ENCODE measurements at regions not wholly inside any gene's neighbourhood (a gene's known extent, or its start where the extent isn't known, plus 50 kb on each side); places are given as distances from the start of the nearest gene placed in this dataset.

DNA sequence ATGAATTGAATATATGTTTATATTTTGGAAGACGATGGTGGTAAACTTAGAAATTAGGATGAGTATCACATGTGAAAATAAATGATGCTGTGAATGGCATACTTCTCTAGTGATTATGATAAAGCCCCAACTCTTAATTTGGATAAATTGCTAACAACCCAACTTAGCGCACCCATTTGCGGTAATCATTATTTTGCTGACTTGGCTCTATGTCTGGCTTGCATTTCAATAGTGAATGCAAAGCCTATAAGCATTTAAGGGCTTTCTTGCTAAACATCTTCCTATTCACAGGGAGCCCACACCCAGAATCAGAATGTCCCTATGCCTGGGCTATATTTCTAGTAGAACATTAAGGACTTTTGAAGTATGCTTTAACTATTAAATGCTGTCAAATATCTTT, 910.7 kb upstream of the FANCL start:
- no peak for TF ChIP-seq STAT3 (IDR thresholded peaks at IDR 0.05; ENCODE audit: low read depth, low read length)
- TF ChIP-seq, protein P1, sequence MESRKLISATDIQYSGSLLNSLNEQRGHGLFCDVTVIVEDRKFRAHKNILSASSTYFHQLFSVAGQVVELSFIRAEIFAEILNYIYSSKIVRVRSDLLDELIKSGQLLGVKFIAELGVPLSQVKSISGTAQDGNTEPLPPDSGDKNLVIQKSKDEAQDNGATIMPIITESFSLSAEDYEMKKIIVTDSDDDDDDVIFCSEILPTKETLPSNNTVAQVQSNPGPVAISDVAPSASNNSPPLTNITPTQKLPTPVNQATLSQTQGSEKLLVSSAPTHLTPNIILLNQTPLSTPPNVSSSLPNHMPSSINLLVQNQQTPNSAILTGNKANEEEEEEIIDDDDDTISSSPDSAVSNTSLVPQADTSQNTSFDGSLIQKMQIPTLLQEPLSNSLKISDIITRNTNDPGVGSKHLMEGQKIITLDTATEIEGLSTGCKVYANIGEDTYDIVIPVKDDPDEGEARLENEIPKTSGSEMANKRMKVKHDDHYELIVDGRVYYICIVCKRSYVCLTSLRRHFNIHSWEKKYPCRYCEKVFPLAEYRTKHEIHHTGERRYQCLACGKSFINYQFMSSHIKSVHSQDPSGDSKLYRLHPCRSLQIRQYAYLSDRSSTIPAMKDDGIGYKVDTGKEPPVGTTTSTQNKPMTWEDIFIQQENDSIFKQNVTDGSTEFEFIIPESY (IDR thresholded peaks at IDR 0.05), result no peak
- no peak for TF ChIP-seq HCFC1 (IDR thresholded peaks at IDR 0.05; ENCODE audit: low read length)
- WGBS (ENCODE audit: insufficient coverage, insufficient replicate concordance, low lambda C conversion rate, missing lambda C conversion rate), result 87% methylated on average over 3 of the region's 3 CpGs
- Histone ChIP-seq H3K36me3 (ENCODE audit: control insufficient read depth in 2 of 2, insufficient read depth in 2 of 2, low read length in 1 of 2) (no peaks in the 10 kb centered on the region), H3K79me2 (ENCODE audit: control insufficient read depth, insufficient read depth, low read length) (no peaks in the 10 kb centered on the region), H3K9me3 (replicated peaks; ENCODE audit: control insufficient read depth, insufficient read depth, low read length) (no peaks in the 10 kb centered on the region), H3K4me3 (no peak overlapping the region), H2AFZ (ENCODE audit: control insufficient read depth, low read depth, low read length) (no peak overlapping the region), H3K9ac (ENCODE audit: control insufficient read depth, insufficient read depth, low read length) (no peak overlapping the region), H4K20me1 (ENCODE audit: control insufficient read depth, insufficient read depth) (no peaks in the 10 kb centered on the region), H3K4me1 (ENCODE audit: control insufficient read depth, insufficient read depth, low read length) (no peaks in the 10 kb centered on the region), H3K27ac (ENCODE audit: control insufficient read depth, insufficient read depth) (no peak overlapping the region), H3K4me2 (ENCODE audit: control insufficient read depth, insufficient read depth) (no peak overlapping the region), H3K27me3 (replicated peaks in 1 of 2; ENCODE audit: control insufficient read depth in 2 of 2, insufficient read depth in 2 of 2, low read length in 1 of 2) (no peaks in the 10 kb centered on the region)
- POLR2A ChIA-PET, result no interaction called here
- RAD21 ChIA-PET (ENCODE audit: unreplicated experiment), result interaction anchor here (0.8 kb wide), 1 partner anchor 31 kb away, joined by 3 read pairs; no protein-coding TSS in a partner anchor
- in situ Hi-C loops (cut with MboI) (no loop called here), intact Hi-C loops (cut with micrococcal nuclease; ENCODE audit: unreplicated experiment) (no loop called here)
- DNase-seq (ENCODE audit: low read depth, low spot score) (no peak), FAIRE-seq (no peak), ATAC-seq (no peak)
- CTCF ChIA-PET, result interaction anchor here (0.9 to 1.3 kb wide), 2 partner anchors 14 to 126 kb away, joined by 3 to 4 read pairs; no protein-coding TSS in a partner anchor
- SMC1A ChIA-PET (ENCODE audit: uncharacterized antibody, unreplicated experiment), result interaction anchor here (2.6 kb wide), 1 partner anchor 9 kb away, joined by 8 read pairs; no protein-coding TSS in a partner anchor
- no TSS peak for BruUV-seq (replicated peaks)

DNA sequence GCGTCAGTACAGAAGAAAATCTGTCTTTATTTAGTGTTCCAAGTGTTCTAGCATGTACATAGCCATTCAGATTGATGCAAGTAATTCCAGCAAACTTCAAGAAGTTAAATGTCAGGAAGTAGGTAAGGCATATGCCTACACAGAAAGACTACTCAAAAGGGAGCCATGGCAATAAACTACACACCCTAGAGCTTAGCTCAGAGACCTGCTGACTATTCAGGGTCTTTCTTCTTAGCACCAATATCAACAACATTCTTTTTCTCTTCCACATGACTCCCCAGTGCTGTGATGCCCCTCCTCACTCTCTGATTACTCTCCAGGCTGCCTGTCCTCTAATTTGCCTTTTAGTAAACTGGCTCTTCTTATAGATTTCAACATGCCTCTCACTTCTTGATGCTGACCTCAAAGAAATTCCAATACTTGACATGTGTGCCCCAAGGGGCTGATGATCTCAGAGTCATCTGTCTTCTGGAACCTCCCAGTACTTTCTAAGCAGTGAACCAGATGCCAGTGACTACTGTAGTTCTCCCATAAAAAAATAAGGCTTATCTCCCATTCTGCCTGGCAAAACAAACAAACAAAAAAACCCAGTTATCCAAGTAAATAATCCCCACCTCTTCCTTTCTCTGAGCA, 909.2 kb upstream of the FANCL start:
- BruUV-seq (replicated peaks), result no TSS peak
- ATAC-seq (no peak), FAIRE-seq (no peak), DNase-seq (ENCODE audit: low read depth, low spot score) (no peak)
- Histone ChIP-seq H3K27ac (ENCODE audit: control insufficient read depth, insufficient read depth) (no peak overlapping the region), H3K36me3 (ENCODE audit: control insufficient read depth in 2 of 2, insufficient read depth in 2 of 2, low read length in 1 of 2) (no peaks in the 10 kb centered on the region), H2AFZ (ENCODE audit: control insufficient read depth, low read depth, low read length) (no peak overlapping the region), H4K20me1 (ENCODE audit: control insufficient read depth, insufficient read depth) (no peaks in the 10 kb centered on the region), H3K4me3 (no peak overlapping the region), H3K4me2 (ENCODE audit: control insufficient read depth, insufficient read depth) (no peak overlapping the region), H3K9me3 (replicated peaks; ENCODE audit: control insufficient read depth, insufficient read depth, low read length) (no peaks in the 10 kb centered on the region), H3K79me2 (ENCODE audit: control insufficient read depth, insufficient read depth, low read length) (no peaks in the 10 kb centered on the region), H3K27me3 (replicated peaks in 1 of 2; ENCODE audit: control insufficient read depth in 2 of 2, insufficient read depth in 2 of 2, low read length in 1 of 2) (no peaks in the 10 kb centered on the region), H3K9ac (ENCODE audit: control insufficient read depth, insufficient read depth, low read length) (no peak overlapping the region), H3K4me1 (ENCODE audit: control insufficient read depth, insufficient read depth, low read length) (no peaks in the 10 kb centered on the region)
- 0% methylated on average over 1 of the region's 1 CpG for WGBS (ENCODE audit: insufficient coverage, insufficient replicate concordance, low lambda C conversion rate, missing lambda C conversion rate)
- POLR2A ChIA-PET, result no interaction called here
- intact Hi-C loops (cut with micrococcal nuclease; ENCODE audit: unreplicated experiment) (no loop called here), in situ Hi-C loops (cut with MboI) (no loop called here)
- no peak for TF ChIP-seq SUPT20H (IDR thresholded peaks at IDR 0.05; ENCODE audit: borderline replicate concordance, control insufficient read depth, low read depth, low read length)
- SMC1A ChIA-PET (ENCODE audit: uncharacterized antibody, unreplicated experiment), result interaction anchor here (2.6 kb wide), 1 partner anchor 8 kb away, joined by 8 read pairs; no protein-coding TSS in a partner anchor
- RAD21 ChIA-PET (ENCODE audit: unreplicated experiment), result no interaction called here
- CTCF ChIA-PET, result interaction anchor here (1.2 kb wide), 1 partner anchor 8 kb away, joined by 3 read pairs; no protein-coding TSS in a partner anchor

Data from GM12878 (cell line).